ENCODE measurements at regions not wholly inside any gene's neighbourhood (a gene's known extent, or its start where the extent isn't known, plus 50 kb on each side); places are given as distances from the start of the nearest gene placed in this dataset.

DNA sequence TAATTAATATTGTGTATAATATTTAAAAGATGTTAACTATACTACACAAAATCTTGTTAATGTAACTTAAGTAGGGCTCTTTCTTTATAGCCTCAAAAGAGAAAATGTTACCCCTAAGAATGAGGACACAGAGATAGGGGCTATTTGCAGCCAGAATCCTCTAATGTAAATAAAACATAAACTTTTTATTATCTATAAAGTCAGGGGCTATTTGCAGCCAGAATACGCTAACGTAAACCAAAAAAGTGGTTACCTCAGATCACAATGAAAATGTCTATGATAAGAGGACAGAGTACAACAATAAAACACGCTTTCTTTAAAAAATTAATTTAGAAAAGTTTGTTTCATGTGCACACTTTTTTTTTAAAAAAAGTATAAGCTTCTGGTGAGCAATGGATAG lies 229.9 kb upstream of the PITX2 start:
- TF ChIP-seq ZZZ3 (IDR thresholded peaks at IDR 0.05; ENCODE audit: control insufficient read depth, insufficient read length, low read depth) (no peak), ZNF592 (IDR thresholded peaks at IDR 0.05) (no peak), CTCF (IDR thresholded peaks at IDR 0.05 in 2 of 3, conservative IDR thresholded peaks at IDR 0.05 in 1 of 3; ENCODE audit: control insufficient read depth in 2 of 3, extremely low read depth in 1 of 3, insufficient read depth in 1 of 3, low read depth in 3 of 3, low read length in 3 of 3) (no peak), HSF1 (IDR thresholded peaks at IDR 0.05; ENCODE audit: low read depth, low read length) (no peak), REST (IDR thresholded peaks at IDR 0.05; ENCODE audit: low read depth, low read length) (no peak), SMAD1 (IDR thresholded peaks at IDR 0.05; ENCODE audit: low read depth, partially characterized antibody) (no peak)
